SK-N-MC (cell line): ENCODE measurements at regions not wholly inside any gene's neighbourhood (a gene's known extent, or its start where the extent isn't known, plus 50 kb on each side); places are given as distances from the start of the nearest gene placed in this dataset.

Experiments
- EZH2 ChIP-seq: fragments of 200-600 bp; sonication (generic); IDR thresholded peaks from one replicate; pipeline ENCODE4 v1.6.1; 2017; ENCODE audit warnings: antibody characterized with exemption
- POLR2AphosphoS5 ChIP-seq: IDR thresholded peaks from 2 replicates; pipeline ENCODE4 v1.6.1; 2012; ENCODE audit warnings: mild to moderate bottlenecking, low read depth, low read length, borderline replicate concordance

DNA sequence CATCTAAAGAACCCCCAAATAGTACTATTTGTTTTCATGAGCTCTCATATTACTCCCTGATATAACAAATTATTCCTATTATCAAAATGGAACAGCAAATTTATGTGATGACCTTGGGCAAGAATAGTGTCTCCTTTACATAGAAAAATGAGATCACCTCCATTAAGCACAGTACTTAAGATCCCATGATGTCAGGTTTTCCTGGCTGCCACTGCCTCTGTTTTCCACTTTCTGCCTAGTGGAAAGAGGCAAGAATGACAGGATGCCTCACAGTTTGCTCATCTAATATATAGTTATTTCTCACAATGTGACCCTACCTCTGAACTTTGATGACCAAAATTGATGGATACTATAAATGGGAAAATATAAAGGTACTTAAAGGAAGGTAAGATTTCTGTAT, 260.1 kb upstream of the SGK1 start:
- TF ChIP-seq POLR2AphosphoS5 (no peak), EZH2 (no peak)
